ENCODE measurements at regions not wholly inside any gene's neighbourhood (a gene's known extent, or its start where the extent isn't known, plus 50 kb on each side); places are given as distances from the start of the nearest gene placed in this dataset.
A peak's percentile ranks its signal among the peaks of the same experiment; 100 is the strongest.
"Not testable (repeated sequence)": the region's sequence is repeated elsewhere in the genome, so short reads cannot be mapped to it uniquely, and the experiment has no call there.

DNA sequence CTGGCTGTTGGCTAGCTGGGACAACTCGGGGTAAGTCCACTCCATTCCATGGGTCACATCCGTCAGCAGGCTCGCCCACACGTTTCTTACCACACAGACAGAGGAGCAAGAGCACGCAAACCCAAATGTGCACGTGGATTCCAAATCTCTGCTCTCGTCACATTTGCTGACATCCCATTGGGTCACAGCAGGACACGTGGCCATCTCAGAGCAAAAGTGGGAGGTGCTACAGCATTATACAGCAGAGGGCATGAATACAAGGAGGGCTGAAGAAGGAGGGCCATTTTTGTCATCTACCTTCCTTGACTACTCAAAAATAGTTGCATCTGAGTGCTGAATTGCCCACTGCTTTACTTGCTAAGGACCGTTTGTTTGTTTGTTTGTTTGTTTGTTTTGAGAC lies 84.7 kb downstream of the RBBP6 start:
- DNase-seq = no peak
- TF ChIP-seq POLR2A (IDR thresholded peaks at IDR 0.05; ENCODE audit: low read length) (no peak), GATA1 (IDR thresholded peaks at IDR 0.05; ENCODE audit: low read depth, low read length) (no peak)

DNA sequence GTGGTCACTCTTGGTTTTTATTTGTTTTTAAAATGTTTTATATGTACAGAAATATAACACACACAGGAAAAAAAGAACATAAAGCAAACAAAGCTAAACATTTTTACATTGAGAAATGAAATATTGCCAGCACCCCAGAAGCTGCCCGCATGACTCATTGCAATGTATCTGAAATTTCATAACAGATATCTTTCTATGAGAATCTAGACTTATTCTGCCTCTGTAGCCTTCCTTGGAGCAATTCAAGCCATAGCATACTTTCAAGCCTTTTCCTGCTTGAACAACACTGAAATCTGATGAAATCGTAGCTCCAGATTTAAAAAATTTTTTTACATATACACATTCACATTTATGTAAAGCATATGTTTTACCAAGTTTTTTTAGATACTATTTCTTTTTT lies 86.9 kb downstream of the RBBP6 start:
- no peak for TF ChIP-seq GATA1 (IDR thresholded peaks at IDR 0.05; ENCODE audit: low read depth, low read length)
- TF ChIP-seq POLR2A (IDR thresholded peaks at IDR 0.05; ENCODE audit: low read length) = no peak

DNA sequence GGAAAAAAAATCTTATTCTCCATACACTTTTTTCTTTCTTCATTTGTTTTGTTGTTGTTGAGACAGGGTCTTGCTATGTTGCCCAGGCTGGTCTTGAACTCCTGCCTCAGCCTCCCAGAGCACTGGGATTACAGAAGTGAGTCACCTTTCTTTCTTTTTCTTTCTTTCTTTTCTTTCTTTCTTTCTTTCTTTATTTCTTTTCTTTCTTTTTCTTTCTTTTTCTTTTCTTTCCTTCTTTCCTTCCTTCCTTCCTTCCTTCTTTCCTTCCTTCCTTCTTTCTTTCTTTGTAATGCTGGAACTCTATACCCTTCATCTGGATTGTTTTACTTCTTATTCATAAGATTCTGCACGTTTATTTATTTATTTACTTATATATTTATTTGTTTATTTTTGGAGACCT lies 94.5 kb upstream of the TNRC6A start:
- no peak for DNase-seq
- TF ChIP-seq GATA1 (IDR thresholded peaks at IDR 0.05; ENCODE audit: low read depth, low read length) (no peak), POLR2A (IDR thresholded peaks at IDR 0.05; ENCODE audit: low read length) (no peak)

More for the DNA sequence above, 86.9 kb downstream of the RBBP6 start:
- no peak for DNase-seq

DNA sequence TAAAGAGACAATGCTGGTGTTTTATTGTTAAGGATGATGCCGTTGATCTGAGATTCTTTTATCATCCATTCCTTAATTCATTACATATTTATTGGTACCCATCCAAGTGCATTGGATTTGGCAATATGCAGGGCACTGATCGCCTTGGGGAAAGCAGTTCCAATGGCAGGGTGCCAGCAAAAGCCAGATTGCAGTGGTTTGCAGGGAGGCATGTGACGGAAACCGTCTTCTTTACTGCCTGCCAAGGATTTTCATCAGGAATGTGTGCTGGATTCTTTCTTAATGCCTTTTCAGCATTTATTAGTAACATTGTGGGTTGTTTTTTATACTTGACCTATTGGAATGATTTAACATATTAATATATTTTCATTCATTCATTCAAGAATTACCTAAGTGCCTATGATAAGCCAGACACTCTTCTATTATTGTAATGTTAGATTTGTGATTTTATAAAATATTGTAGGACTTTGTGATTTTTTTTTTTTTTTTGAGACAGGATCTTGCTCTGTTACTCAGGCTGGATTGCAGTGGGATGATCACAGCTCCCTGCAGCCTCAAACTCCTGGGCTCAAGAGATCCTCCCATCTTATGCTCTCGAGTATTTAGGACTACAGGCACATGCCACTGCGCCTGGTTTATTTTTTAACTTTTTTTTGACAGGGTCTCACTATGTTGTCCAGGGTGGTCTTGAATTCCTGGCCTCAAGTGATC lies 93.4 kb upstream of the TNRC6A start:
- TF ChIP-seq POLR2A (IDR thresholded peaks at IDR 0.05; ENCODE audit: low read length) (no peak), GATA1 (IDR thresholded peaks at IDR 0.05; ENCODE audit: low read depth, low read length) (no peak)
- peak in 1 of 2 experiments; percentile 5 for DNase-seq

DNA sequence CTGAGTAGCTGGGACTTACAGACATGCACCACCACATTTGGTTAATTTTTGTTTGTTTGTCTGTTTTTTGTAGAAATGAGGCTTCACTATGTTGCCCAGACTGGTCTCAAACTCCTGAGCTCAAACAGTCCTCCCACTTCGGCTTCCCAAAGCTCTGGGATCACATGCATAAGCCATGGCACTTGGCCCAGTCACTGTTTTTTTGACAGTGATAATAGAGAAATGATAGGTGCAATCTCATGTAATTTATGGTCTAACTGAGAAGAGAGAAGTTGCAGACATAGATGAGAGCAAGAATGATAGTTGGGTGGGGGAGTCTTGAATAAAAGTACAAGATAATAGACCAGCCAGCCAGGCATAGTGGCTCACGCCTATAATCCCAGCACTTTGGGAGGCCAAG lies 89.7 kb upstream of the TNRC6A start:
- TF ChIP-seq POLR2A (IDR thresholded peaks at IDR 0.05; ENCODE audit: low read length) (no peak), GATA1 (IDR thresholded peaks at IDR 0.05; ENCODE audit: low read depth, low read length) (no peak)
- no peak for DNase-seq

DNA sequence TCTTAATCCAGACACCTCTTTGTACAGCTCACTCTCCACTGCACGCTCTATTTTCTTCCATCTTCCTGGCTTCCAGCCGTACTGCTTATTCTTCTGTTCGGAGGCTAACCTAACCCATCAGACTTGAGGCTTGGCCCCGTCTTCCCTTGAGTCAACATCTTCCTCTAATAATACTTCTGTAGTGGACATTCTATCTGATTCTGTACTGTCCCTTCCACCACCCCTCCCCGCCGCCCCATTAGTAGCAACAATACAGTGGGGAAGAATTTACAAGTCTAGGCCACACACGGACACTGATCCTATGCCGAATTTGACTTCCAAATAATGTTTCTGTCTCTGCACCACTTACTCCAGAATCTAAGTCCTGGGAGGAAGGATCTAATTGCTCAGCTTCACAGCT lies 86.0 kb upstream of the TNRC6A start:
- DNase-seq = no peak
- TF ChIP-seq POLR2A (IDR thresholded peaks at IDR 0.05; ENCODE audit: low read length) (no peak), GATA1 (IDR thresholded peaks at IDR 0.05; ENCODE audit: low read depth, low read length) (no peak)

DNA sequence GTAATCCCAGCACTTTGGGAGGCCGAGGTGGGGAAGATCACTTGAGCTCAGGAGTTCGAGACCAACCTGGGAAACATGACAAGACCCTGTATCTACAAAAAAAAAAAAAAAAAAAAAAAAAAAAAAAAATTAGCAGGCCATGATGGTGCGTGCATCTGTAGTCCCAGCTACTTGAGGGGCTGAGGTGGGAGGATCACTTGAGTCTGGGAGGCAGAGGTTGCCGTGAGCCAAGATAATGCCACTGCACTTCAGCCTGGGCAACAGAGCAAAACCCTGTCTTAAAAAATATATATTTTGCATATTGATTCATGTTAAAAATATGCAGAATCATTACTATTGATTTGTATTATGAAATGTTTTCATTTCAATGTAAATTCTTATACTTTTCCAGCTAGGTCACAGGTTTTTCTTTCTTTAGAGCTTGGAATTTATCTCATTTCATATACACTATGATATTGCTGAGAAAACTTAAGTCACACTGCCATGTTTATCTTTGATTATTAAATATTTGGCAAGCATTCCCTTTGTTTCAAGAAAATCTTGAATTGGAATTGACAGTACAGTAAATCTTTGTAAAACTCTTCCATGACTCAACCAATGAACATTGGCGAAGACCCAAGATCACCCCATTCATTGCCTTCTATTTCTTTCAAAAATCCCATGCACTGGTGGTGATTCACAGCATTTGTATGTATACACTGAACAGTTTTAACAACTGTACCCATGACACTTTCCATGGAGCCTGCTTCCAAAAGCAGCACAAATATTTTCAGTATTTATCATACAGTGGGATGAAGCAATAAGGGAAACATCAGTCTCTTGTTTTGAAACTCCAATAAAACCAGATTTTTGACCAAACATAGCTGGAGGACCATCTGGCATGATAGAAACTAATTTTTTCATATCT lies 83.5 kb upstream of the TNRC6A start:
- TF ChIP-seq GATA1 (IDR thresholded peaks at IDR 0.05; ENCODE audit: low read depth, low read length) (no peak), POLR2A (IDR thresholded peaks at IDR 0.05; ENCODE audit: low read length) (no peak)
- no peak for DNase-seq

DNA sequence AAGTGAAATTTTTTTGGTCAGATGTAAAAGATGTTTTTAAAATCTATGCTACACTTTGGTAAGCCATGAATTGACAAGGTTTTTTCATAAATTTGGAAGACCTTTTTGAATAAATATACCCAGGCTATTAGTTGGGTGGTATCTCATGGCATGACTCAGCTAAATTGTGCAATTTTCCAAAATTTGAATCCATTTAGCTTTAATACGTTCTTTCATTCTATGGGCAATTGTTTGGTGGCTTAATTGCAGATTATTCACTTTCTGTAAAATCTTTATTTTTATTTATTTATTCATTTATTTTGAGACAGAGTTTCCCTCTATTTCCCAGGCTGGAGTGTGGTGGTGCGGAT lies 82.8 kb upstream of the TNRC6A start:
- DNase-seq = no peak
- no peak for TF ChIP-seq GATA1 (IDR thresholded peaks at IDR 0.05; ENCODE audit: low read depth, low read length)
- TF ChIP-seq POLR2A (IDR thresholded peaks at IDR 0.05; ENCODE audit: low read length) = no peak

DNA sequence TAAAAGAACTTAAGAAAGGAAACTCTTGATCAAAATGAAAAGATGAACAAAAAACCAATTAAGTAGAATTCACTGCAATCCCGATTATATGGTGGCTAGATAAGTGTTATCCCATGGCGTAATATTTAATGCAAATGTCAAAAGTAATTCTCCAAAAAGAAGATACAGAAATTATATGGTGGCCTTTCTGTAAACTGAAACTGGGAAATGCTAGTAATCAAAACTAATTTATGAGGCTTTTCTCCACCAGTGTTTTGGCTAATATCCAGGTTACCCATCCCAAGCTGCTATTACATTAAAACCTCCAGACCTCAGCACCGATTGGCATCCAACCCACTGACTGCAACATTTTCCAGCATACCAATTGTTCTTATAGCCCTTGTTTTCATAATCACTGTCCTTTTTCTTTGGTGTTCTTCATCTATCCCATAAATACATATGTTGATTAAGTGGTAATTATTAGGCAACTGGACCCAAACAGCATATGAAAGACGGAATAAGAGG lies 77.2 kb upstream of the TNRC6A start:
- no peak for DNase-seq
- TF ChIP-seq POLR2A (IDR thresholded peaks at IDR 0.05; ENCODE audit: low read length) = no peak
- TF ChIP-seq GATA1 (IDR thresholded peaks at IDR 0.05; ENCODE audit: low read depth, low read length) = no peak

DNA sequence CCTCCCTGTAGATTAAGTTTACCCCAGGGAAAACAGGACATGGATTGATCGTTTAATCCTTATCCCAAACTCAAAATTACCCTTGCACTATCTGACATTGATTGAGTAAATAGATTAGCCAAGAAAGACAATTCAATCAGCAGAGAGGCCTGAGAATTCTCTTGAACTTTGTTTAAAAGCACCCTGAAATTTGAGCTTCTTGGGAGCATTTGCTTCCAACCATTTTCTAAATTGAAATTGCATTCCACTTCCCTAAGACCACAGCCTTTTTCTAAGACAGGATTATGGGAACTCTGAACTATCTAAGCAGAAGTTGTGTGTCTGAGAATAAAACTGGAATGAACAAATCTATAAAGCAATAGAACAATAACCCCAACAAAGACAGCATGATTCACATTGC lies 76.6 kb upstream of the TNRC6A start:
- no peak for TF ChIP-seq POLR2A (IDR thresholded peaks at IDR 0.05; ENCODE audit: low read length)
- TF ChIP-seq GATA1 (IDR thresholded peaks at IDR 0.05; ENCODE audit: low read depth, low read length) = no peak
- no peak for DNase-seq

DNA sequence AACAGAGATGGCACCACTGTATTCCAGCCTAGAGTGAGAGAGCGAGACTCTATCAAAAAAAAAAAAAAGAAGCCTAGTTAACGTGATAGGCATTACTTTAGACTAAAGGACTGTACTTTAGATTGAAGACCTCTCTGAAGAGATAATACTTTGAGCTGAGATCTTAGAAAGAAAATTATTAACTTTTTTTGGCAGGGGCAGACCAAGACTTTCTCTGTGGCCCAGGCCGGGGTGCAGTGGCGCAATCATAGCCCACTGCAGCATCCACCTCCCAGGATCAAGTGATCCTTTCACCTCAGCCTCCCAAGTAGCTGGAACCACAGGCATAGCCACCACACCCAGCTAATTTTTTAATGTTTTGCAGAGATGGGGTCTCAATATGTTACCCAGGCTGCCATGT lies 75.7 kb upstream of the TNRC6A start:
- no peak for DNase-seq
- TF ChIP-seq POLR2A (IDR thresholded peaks at IDR 0.05; ENCODE audit: low read length) = no peak
- no peak for TF ChIP-seq GATA1 (IDR thresholded peaks at IDR 0.05; ENCODE audit: low read depth, low read length)

DNA sequence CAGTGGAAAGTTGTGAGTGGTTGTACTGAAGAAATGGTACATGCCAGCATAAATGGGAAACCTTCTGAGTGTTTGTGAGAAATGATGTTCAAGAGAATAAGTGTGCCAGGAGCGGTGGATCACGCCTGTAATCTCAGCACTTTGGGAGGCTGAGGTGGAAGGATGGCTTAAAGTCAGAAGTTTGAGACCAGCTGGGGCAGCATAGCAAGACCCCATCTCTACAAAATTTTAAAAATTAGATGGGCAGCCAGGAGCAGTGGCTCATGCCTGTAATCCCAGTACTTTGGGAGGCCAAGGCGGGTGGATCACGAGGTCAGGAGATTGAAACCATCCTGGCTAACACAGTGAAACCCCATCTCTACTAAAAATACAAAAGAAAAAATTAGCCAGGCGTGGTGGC lies 63.5 kb upstream of the TNRC6A start:
- not testable (repeated sequence) for DNase-seq

DNA sequence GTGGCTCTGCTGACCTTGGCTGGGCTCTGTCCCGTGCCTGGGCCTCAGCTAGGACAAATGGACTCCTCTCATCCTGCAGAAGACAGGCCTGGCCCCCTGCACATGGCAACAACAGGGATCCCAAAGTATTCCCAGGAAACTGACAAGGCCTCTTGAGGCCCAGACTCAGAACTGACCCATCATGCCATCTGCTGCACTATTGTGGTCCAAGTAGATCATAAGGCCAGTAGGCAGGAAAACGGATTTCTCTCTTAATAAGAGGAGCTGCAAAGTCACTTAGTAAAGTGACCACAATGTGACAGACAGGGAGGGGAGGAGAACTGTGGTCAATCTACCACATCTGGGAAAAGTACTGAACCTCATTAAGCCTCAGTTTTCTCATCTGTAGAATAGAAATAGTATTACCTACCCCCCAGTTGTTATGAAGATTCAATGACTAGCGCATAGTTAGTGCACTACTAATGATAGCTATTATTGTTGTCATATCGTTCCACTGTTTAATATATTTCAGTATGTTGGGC lies 62.1 kb upstream of the TNRC6A start:
- DNase-seq = no peak

DNA sequence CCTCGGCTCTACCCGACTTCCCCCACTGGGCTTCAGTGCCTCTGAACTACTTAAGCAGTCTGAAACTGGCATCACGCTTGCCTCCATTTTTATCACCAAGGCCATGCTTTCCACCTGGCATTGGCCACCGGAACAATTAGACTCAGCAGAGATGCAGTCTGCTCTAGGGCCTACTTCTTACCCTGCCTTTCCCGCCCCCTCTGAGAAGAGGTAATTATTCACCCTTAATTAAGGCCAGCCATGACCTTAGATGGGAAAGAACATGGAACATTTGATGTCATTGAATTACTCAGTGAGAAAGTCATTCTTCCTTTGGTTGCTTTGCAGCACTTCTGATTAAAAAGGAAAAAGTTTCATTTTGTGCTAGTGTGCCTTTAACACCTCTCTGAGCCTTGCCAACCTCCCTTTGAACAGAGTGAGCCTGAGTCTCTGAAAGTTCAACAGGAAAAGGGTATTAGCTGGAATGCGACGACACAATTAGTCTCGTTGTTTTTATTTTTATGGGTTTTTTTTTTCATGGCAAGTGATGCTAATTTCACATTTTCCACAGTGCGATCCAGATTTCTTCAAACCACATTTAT lies 60.9 kb upstream of the TNRC6A start:
- no peak for DNase-seq
- TF ChIP-seq GATA1 (IDR thresholded peaks at IDR 0.05; ENCODE audit: low read depth, low read length) (no peak), POLR2A (IDR thresholded peaks at IDR 0.05; ENCODE audit: low read length) (no peak)

More for the DNA sequence above, 62.1 kb upstream of the TNRC6A start:
- TF ChIP-seq GATA1 (IDR thresholded peaks at IDR 0.05; ENCODE audit: low read depth, low read length) = no peak
